ENCODE measurements at regions not wholly inside any gene's neighbourhood (a gene's known extent, or its start where the extent isn't known, plus 50 kb on each side); places are given as distances from the start of the nearest gene placed in this dataset.
A peak's percentile ranks its signal among the peaks of the same experiment; 100 is the strongest.
"Not testable (repeated sequence)": the region's sequence is repeated elsewhere in the genome, so short reads cannot be mapped to it uniquely, and the experiment has no call there.

- in situ Hi-C loops (cut with HindIII; ENCODE audit: low sequenced_read_pairs): no loop called here
- no peak for DNase-seq (ENCODE audit: low spot score)
Measured at GRCh38 chr2:196293751-196294515, 122.6 kb upstream of the STK17B start.

GRCh38 chr2:196294516-196294909 lies 123.1 kb upstream of the STK17B start:
- no peak for DNase-seq (ENCODE audit: low spot score)
- in situ Hi-C loops (cut with HindIII; ENCODE audit: low sequenced_read_pairs): no loop called here

GRCh38 chr2:196295005-196295404 lies 123.6 kb upstream of the STK17B start:
- DNase-seq (ENCODE audit: low spot score): no peak
- in situ Hi-C loops (cut with HindIII; ENCODE audit: low sequenced_read_pairs): no loop called here

- peak; percentile 40 for DNase-seq (ENCODE audit: low spot score)
- in situ Hi-C loops (cut with HindIII; ENCODE audit: low sequenced_read_pairs): not testable (repeated sequence)
Measured at GRCh38 chr2:196298106-196298723, 126.8 kb upstream of the STK17B start.

- DNase-seq (ENCODE audit: low spot score): no peak
- in situ Hi-C loops (cut with HindIII; ENCODE audit: low sequenced_read_pairs): no loop called here
Measured at GRCh38 chr2:196307775-196308305, 136.5 kb upstream of the STK17B start.

GRCh38 chr2:196309691-196310090 lies 138.3 kb upstream of the STK17B start:
- no peak for DNase-seq (ENCODE audit: low spot score)
- in situ Hi-C loops (cut with HindIII; ENCODE audit: low sequenced_read_pairs): no loop called here

- no peak for DNase-seq (ENCODE audit: low spot score)
- in situ Hi-C loops (cut with HindIII; ENCODE audit: low sequenced_read_pairs): no loop called here
Measured at GRCh38 chr2:196314157-196314556, 142.8 kb upstream of the STK17B start.

GRCh38 chr2:196314780-196315179 lies 143.4 kb upstream of the STK17B start:
- in situ Hi-C loops (cut with HindIII; ENCODE audit: low sequenced_read_pairs): no loop called here
- no peak for DNase-seq (ENCODE audit: low spot score)

GRCh38 chr2:196315388-196316049 lies 144.1 kb upstream of the STK17B start:
- in situ Hi-C loops (cut with HindIII; ENCODE audit: low sequenced_read_pairs): no loop called here
- DNase-seq (ENCODE audit: low spot score): no peak

GRCh38 chr2:196316050-196316430 lies 144.7 kb upstream of the STK17B start:
- in situ Hi-C loops (cut with HindIII; ENCODE audit: low sequenced_read_pairs): no loop called here
- DNase-seq (ENCODE audit: low spot score): no peak

- DNase-seq (ENCODE audit: low spot score): no peak
Measured at GRCh38 chr2:196318517-196319377, 147.4 kb upstream of the STK17B start.

GRCh38 chr2:196322973-196323810 lies 151.8 kb upstream of the STK17B start:
- no peak for DNase-seq (ENCODE audit: low spot score)
- in situ Hi-C loops (cut with HindIII; ENCODE audit: low sequenced_read_pairs): no loop called here

More at GRCh38 chr2:196318517-196319377, 147.4 kb upstream of the STK17B start:
- in situ Hi-C loops (cut with HindIII; ENCODE audit: low sequenced_read_pairs): no loop called here

GRCh38 chr2:196324211-196324610 lies 152.8 kb upstream of the STK17B start:
- DNase-seq (ENCODE audit: low spot score): no peak
- in situ Hi-C loops (cut with HindIII; ENCODE audit: low sequenced_read_pairs): no loop called here

GRCh38 chr2:196328088-196328680 lies 156.8 kb upstream of the STK17B start:
- no peak for DNase-seq (ENCODE audit: low spot score)
- in situ Hi-C loops (cut with HindIII; ENCODE audit: low sequenced_read_pairs): no loop called here

GRCh38 chr2:196329959-196330358 lies 158.6 kb upstream of the STK17B start:
- in situ Hi-C loops (cut with HindIII; ENCODE audit: low sequenced_read_pairs): no loop called here
- DNase-seq (ENCODE audit: low spot score): no peak

- DNase-seq (ENCODE audit: low spot score): no peak
- in situ Hi-C loops (cut with HindIII; ENCODE audit: low sequenced_read_pairs): no loop called here
Measured at GRCh38 chr2:196330645-196331044, 159.3 kb upstream of the STK17B start.

GRCh38 chr2:196331143-196331542 lies 159.8 kb upstream of the STK17B start:
- DNase-seq (ENCODE audit: low spot score): no peak
- in situ Hi-C loops (cut with HindIII; ENCODE audit: low sequenced_read_pairs): no loop called here

- in situ Hi-C loops (cut with HindIII; ENCODE audit: low sequenced_read_pairs): no loop called here
- no peak for DNase-seq (ENCODE audit: low spot score)
Measured at GRCh38 chr2:196331851-196332250, 160.5 kb upstream of the STK17B start.

All from G401 (cell line).